ENCODE measurements at regions not wholly inside any gene's neighbourhood (a gene's known extent, or its start where the extent isn't known, plus 50 kb on each side); places are given as distances from the start of the nearest gene placed in this dataset.

DNA sequence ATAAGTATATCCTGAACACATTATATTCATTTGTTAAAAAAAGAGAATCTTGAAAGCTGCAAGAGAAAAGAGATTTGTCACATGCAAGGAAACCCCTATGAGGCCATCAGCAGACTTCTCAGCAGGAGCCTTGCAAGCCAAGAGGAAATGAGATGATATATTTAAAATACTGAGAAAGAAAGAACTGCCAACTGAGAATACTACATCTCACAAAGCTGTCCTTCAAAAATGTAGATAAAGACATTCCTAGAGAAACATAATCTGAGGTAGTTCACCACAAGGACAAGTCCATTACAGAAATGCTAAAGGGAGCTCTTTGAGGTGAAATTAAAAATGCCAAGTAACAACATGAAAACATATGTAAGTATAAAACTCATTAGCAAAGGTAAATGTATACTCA, 224.4 kb upstream of the MBL2 start:
- no peak for DNase-seq

DNA sequence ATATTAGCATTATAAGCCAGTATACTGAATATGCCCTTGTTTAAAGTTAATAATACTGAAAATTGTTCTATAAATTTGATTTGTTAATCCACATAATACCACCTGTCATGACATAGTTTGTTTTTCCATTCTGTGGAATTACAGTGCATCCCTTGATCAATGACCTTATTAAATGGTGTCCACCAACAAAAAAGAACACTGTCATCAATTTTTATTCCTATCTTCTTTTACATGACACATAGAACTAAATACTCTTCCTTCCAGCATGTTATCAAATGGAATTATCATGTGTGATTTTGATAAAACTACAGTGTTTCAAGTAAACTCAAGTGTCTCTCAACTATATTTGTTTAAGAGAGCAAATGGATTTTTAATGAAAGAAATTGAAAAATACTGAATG, 221.8 kb upstream of the MBL2 start:
- no peak for DNase-seq

DNA sequence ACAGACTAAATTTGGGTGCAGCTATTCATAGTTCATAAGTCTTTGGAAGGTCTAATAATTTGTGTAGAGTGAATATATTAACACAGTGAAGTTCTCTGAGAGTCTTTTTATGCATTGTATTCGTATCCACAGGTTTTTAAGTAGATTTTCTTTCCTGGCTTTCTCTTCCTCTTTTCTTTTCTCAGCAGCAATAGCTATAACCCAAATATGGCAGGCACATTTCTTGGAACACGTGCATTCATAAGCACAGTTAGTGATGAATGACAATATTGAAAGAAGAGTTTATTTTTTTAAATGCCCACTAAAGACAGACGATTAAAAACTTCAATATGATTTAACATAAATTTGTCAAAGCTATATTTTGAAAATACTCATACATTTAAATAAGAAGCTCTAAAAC, 220.5 kb upstream of the MBL2 start:
- no peak for DNase-seq

DNA sequence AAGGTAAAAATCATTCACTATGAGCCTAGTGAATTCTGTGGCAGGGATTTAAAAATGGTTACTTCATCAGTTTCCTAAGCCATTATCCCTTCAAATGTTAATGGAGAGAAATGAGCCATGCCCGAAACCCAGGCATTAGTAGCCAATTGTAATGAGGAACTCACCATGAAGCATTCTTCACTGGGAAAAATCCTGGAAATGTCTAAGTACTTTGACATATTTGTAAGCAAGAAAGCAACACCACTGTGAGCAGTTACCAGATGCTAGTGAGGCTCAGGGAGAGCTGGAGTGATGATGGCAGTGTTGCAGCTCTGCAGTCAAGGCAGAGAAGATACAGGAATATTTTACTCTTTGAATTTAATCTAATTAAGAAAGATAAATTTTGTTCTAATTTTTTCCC, 220.0 kb upstream of the MBL2 start:
- DNase-seq = no peak

DNA sequence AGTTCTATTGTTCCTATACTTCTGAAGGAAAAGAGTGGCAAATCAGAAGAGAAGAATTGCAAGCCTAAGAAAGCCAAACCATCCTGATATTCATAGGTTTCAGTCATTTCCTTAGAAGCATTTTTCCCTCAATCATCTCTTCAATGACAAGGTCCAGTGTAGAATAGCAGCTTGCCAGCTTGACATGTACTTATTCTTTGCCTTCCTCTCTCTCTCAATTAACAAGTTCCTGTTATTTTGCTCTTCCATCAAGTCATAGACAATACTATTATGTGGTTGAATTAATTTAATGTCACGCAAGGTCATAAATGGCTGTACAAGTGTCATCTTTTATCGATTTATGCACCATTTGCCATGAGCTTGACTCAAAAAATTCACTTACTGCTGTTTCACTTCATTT, 216.3 kb upstream of the MBL2 start:
- no peak for DNase-seq

DNA sequence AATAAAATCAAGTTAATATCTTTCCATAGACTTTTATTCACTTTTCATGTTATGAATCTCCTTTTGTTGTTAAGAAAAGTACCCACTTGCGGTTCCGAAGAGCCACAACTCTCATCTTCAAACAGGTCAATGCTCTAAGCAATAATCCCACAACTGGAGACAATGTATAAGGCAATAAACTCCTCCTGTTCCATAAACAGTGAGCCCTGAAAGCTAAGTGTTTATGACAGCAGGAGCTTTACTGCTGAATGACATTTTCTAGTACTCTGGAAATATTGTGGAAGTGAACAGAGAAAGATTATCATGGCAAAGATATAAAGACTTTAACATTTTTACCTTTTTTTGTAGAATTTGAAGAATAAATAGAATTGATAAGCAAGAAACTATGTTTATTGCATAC, 213.5 kb upstream of the MBL2 start:
- DNase-seq = no peak

DNA sequence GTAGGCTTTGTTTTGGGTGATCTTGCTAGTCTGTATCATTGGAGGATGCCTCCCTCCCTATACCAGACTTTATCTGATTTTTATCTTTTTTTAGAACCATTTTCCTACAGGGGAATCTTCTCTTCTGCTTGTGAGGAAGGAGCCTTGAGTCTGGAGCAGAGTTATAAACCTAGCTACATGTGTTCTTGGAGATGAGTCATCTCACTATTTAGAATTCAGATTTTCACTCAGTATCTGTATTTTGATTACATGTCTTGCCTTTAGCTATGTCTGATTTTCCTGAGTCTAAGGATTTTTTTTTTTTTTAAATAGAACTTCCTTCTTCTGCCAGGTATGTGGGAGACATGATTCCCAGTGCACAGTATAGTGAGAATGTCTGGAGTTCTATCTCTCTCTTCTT, 211.6 kb upstream of the MBL2 start:
- DNase-seq = no peak

DNA sequence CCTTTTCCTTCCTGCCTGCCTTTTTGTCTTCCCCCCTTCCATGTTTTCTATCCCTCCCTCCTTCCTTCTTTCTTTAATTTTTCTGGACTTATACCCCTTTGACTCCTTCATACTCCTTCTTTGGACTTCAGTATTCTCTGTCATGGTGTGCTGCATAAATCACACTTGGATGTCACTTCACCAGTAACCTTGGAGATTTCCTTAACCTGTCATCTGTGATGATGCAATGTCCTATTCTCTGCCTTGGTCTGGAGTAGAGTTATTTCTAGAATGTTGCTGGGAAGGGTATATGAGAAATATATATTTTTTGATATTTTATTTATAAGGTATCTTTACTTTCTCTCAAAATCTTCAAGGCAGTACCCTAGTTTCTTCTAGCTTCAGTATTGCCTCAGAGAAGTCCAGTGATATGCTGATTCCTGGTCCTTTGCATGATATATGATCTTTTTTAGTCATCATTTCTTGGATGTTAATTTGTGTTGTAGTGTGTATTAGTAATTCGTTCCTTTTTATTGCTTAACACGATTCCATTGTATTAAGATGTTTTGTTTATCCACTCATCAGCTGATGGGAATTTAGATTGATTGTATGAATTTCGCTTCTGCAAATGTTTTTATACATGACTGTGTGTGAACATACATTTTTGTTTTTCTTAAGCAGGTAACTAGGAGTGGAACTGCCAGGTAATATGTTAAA, 206.9 kb upstream of the MBL2 start:
- DNase-seq = no peak

DNA sequence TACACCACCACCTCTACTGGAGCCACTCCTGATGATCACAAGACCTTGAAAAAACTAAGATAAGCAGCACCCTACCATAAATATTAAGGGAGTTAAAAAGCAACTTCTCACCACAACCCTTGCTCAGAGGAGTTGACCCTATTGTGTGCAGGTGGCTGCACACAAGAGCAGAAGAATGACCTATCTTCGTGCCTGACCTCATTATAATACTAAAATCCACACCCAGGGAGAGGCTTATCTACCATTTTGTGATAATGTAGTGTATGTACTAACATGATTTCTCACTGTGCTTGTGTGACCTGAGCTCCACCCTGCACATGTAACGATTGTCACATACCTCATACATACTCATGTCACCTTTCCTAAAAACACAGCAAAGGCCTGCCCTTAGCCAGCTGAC, 205.0 kb upstream of the MBL2 start:
- DNase-seq = no peak

DNA sequence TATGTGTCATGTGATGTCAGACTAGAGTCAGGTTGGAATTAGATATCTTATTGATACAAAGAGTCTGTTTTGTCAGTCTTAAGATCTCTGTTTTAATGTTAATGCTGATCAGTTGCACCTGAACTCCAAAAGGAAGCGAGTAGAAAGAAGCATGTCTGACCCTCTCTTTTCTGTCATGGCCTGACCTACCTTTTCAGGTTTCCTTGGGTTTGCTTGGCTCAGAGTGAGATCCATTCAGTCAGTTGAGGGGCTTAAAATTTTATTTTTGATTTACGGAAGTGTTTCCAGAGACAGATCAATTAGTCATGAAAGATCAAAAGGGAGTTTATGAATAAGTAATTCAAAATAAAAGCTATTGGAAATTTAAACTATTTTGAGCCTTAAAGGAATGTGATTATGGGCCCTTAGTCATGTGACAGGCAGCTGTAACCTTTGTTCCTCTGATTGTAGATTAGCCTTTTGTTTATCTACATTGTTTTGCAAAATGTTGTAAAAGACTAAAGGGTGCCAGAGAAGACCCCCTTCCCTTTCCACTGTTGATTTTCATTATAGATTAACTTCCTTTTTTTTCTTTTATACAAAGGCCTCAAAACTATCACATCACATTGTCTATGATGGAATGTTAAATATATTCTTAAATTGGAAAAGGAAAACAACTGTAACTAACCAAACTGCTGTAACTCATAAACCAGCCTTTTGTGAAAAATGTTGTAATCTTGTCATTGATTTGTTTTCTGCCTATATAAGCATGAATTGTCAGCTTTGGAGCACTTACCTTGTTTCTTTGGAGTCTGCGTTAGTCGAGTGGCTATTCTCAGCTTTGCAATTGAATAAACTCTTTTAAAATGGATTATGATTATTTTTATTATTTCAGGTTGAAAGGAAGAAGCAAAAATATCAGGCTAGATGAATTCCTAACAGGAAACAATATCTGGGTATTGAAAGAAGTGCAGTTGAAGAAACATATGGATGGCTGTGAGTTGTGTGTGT, 195.5 kb upstream of the MBL2 start:
- DNase-seq = no peak

DNA sequence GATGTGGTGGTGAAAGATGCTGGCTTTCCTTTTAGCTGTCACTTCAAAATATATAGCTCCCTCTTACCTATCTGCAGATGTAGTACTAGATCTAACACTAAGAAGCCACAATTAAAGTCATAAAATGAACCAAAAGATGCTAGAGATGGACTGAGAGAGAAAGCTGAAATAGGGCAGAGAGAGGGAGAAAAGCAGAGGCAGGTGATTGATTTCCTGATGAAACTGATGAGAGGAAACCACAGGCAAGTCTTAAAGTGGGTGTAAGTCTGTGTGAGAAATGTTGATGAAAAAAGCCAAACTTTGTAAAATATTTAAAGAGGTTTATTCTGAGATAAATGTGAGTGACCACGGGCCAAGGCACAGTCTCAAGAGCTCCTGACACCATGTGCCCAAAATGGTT, 194.3 kb upstream of the MBL2 start:
- no peak for DNase-seq

DNA sequence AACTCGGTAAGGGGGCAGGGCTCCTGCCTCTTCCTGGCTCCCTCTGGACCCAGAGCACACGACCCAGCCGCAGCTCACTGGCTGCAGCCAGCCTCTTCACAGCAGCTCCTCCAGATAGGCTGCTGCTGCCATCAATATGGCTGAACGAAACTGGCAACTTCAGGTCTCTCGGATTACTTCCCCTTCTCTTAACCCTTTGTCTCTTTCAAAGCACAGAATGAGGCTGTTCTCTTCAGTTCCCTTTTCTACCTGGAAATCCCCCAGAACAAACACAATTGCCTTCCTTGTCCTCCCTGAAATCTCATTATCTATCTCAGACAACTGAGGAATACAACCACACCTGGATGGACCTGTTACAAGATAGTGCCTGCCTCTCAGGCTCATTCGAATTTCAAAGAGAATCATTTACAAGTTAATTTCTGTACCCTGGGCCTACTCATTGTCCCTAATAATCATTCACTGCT, 193.4 kb upstream of the MBL2 start:
- no peak for DNase-seq

DNA sequence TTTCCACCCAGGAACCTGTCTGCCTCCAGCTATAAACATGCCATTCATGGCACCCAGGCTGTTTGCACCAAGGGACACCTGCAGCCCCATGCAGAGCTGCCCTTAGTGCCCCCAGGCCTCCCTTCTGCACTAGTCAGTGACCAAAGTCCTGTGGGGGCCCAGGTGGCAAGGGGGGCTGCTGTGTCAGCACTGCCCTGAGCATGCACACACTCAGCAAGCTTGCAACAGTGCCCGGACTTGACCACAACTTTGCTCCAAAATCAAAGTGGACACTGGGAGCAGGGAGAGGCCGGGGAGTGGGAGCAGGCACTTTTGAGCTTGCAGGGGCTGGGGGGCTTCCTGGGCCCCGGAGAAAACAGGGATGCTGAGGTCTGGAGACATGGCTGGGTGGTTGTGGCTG, 192.9 kb upstream of the MBL2 start:
- DNase-seq = no peak

DNA sequence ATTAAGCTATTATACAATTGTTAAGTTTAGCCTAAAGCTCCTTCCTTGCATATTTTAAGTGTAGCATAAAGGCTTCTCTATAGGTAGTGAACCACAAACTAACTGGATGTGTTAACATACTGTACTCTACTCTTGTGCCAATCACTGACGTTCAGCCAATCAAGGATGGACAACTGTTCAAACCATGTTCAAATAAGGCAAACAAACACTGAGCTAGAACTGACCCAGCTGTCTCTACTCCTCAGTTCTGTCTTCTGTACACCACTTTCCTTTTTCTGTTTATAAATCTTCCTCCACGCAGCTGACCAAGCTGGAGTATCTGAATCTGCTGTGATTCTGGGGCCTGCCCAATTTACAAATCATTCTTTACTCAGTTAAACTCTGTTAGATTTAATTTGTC, 188.7 kb upstream of the MBL2 start:
- DNase-seq = no peak

DNA sequence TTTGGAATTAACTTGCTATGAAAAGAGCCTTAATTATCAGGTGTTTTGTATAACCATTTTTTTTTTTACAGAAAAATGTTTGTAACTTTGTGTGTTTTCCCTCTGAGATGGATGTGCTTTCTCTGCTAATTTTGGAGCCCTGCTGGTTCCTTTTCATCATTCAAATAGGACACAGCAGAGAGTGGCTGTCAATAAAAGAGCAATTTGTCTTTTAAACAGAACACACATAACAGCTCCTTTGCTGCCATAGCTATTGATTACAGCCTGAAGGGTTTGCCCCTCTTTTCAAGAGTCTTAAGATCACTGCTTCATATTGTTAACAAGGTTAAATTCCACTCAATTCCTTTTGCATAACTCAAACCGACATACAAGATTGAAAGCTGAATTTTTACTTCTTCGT, 187.2 kb upstream of the MBL2 start:
- no peak for DNase-seq

DNA sequence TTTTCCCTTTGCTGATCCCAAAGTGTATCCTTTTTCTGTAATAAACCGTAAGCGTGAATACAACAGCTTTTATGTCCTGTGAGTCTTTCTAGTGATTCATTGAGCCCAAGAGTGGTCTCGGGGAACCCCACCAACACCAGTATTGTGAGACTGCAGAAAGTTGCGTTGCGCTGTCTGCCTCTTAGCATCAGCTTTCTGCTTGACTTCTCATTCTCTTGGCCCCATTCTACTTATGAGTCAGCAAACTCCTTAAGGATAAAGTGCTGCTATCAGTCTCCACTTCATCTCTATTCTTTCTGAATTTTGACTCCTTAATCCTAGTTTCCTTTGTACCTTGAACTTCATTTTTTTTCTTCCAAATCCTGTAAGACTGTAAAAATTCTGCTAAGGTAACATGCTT, 184.3 kb upstream of the MBL2 start:
- DNase-seq = no peak

DNA sequence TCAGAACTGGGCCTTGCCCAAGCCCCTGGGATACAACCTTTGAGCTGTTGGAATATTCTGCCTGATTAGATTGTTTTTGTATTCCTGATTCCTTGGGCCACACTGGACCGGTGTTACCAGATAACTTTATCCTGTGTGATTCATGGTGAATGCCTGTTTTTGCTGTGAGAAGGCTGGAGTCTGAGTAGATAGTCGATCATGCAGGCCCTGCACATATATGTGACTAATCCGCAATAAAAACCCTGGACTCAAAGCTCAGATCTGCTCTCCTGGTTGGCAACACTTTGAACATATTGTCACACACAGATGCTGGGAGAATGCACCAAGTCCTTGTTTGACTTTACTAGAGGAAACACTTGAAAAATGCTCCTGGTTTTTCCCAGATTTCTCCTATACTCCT, 183.9 kb upstream of the MBL2 start:
- peak; percentile 1 for DNase-seq

DNA sequence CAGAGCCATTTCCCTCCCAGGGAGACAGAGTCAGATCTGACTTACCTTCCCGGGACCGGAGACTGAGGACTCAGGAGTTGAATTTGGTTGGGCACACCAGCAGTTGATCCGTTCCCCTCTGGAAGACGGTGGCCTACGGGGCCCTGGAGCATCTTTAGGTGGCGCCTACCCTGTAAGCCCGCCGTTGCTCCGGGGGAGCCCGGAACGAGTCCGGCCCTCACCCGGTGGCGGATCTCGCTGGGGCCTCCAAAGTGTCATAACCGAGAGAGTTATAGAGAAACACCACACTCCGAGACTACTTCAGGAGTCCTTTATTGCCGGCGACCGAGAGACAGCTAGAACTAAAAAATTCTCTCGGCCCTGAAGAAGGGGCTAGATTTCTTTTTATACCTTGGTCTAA, 182.8 kb upstream of the MBL2 start:
- DNase-seq = no peak

DNA sequence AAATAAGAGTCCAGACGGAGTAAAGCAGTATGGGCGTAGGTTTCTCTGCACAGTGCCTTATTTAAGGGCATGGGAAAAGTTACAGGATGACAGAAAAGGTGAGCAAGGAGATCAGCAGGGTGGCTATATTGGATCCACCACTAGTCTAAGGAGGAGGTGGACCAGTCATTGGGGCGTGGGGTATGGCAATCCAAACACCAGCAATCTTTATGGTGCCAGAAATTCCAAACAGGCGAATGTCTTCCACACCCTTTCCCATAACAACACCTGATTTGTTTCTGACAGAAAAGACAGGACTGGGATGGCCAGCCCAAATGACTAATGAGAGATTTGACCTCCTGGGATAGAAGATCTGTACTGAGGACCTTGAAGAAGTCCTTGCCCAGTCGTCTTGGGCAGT, 181.8 kb upstream of the MBL2 start:
- DNase-seq = no peak

DNA sequence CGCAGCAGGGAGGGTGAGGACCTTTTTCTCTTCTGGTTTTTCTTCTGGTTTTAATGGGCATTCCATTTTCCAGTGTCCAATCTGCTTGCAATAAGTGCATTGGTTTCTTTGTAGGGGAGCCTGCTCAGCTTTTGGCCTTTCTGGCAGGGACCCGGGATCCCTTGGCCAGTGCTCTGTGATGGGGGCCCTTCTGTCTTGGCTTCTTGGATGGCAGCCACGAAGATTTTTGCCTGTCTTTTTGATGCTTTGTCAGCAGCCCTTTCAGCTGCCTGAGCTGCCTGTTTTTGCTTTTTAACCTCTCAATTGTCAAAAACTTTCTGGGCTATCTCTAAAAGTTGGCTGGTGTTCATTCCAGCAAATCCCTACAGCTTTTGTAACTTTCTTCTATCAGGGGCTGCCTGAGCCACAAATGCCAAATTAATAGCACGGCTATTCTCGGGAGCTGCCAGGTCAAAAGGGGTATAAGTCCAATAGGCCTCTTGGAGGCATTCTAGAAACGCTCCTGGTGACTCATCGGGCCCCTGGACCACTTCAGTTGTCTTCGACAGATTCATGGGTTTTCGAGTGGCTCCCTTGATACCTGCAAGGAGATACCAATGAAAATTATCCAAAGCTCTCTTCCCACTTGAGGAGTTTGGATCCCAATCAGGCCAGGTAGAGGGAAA, 179.9 kb upstream of the MBL2 start:
- no peak for DNase-seq

DNA sequence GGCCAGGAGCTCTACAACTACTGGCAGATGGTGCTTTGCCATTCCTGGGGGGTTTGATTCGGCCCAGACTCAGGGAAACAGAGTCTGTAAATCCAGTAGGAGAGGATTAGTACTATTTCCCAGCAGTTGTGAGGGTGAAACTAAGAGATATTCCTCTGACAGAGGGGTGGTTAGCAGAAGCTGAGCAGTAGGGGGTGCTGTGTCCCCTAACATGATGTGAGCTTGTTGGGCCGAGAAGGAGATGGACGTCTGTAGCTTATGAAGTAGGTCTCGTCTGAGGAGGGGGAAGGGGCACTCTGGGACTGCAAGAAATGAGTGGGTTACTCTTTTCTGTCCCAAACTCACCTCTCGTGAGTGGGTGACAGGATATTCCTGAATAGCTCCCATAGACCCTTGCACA, 179.2 kb upstream of the MBL2 start:
- peak; percentile 12 for DNase-seq

DNA sequence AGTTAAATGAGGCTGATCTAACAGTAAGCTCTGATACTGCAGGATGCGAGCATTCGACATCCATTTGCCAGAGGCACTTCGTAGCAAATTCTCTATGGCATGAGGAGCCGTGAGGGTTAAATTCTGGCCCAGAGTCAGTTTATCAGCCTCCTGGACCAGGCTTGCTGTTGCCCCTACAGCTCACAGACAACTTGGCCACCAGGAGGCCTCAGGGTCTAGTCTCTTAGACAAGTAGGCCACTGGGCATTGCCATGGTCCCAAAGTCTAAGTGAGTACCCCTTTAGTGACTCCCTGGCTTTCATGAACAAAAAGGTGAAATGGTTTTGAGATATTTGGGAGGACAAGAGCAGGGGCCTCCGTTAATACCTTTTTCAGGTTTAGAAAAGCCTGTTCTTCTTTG, 178.0 kb upstream of the MBL2 start:
- no peak for DNase-seq

DNA sequence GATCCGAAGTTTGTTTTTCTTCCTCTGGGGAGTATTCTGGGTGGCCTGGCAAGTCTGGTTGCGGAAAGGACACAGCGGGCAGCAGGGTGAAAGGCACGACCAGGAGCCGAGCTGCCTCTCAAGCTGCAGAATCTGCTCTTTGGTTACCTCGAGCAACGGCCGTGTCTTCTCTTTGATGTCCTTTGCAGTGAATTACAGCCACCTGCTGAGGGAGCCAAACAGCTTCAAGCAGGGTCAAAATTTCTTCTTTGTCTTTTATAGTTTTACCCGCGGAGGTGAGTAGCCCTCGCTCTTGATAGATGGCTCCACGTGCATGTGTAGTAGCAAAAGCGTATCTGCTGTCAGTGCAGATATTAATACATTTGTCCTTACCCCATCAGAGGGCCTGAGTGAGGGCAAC, 177.3 kb upstream of the MBL2 start:
- no peak for DNase-seq

DNA sequence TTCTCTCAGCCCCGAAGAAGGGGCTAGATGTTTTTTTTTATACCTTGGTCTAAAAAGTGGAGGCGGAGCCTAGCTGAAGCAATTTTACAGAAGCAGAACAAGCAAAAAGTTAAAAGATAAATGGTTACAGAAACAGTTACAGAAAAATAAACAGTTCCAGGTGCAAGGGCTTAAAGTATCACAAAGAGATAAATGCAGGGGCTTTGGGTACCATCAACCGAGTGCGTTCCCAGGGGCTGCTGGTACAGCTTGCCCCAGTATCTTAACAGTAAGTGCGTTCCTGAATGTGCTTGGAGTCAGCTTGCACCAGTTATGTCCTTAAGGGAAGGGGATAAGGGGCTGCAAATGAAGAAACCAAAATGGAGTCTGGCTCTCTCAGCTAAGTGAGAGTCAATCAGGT, 173.9 kb upstream of the MBL2 start:
- no peak for DNase-seq
